Stimulated activated naive CD8-positive, alpha-beta T cell treated with anti-CD3 and anti-CD28 coated beads, Interleukin-15, Interleukin-2, amounts not matched to agents 100 ng/mL and 50 ng/mL, for 24 hours (primary cell): ENCODE measurements at regions not wholly inside any gene's neighbourhood (a gene's known extent, or its start where the extent isn't known, plus 50 kb on each side); places are given as distances from the start of the nearest gene placed in this dataset.
"Not testable (repeated sequence)": the region's sequence is repeated elsewhere in the genome, so short reads cannot be mapped to it uniquely, and the experiment has no call there.

Experiments
- H3K27ac Mint-ChIP-seq: one replicate; pipeline ENCODE4 v1.8.0; 2021; ENCODE audit warnings: mild to moderate bottlenecking, mixed read lengths
- H3K27me3 Mint-ChIP-seq: one replicate; pipeline ENCODE4 v1.8.0; 2021; ENCODE audit warnings: mixed read lengths
- H3K36me3 Mint-ChIP-seq: one replicate; pipeline ENCODE4 v1.8.0; 2021; ENCODE audit warnings: low read depth, mixed read lengths
- H3K4me1 Mint-ChIP-seq: one replicate; pipeline ENCODE4 v1.8.0; 2021; ENCODE audit warnings: low read depth, mixed read lengths
- H3K4me3 Mint-ChIP-seq: one replicate; pipeline ENCODE4 v1.8.0; 2021; ENCODE audit warnings: mild to moderate bottlenecking, mixed read lengths
- H3K9me3 Mint-ChIP-seq: one replicate; pipeline ENCODE4 v1.8.0; 2021; ENCODE audit warnings: mixed read lengths

- no peak overlapping the region for H3K27ac Mint-ChIP-seq
- H3K9me3 Mint-ChIP-seq: peaks cover 5% of the 10 kb centered on the region
- H3K27me3 Mint-ChIP-seq: peaks cover 13% of the 10 kb centered on the region
- H3K4me1 Mint-ChIP-seq: no peaks in the 10 kb centered on the region
- H3K36me3 Mint-ChIP-seq: no peaks in the 10 kb centered on the region
- no peak overlapping the region for H3K4me3 Mint-ChIP-seq
Measured at GRCh38 chr1:38153066-38153777, 106.6 kb upstream of the POU3F1 start.

GRCh38 chr1:38152351-38153065 lies 105.9 kb upstream of the POU3F1 start:
- H3K36me3 Mint-ChIP-seq: no peaks in the 10 kb centered on the region
- H3K27me3 Mint-ChIP-seq: peaks cover 11% of the 10 kb centered on the region
- H3K4me1 Mint-ChIP-seq: no peaks in the 10 kb centered on the region
- peaks cover 5% of the 10 kb centered on the region for H3K9me3 Mint-ChIP-seq
- H3K4me3 Mint-ChIP-seq: no peak overlapping the region
- H3K27ac Mint-ChIP-seq: no peak overlapping the region

GRCh38 chr1:38151399-38151798 lies 104.8 kb upstream of the POU3F1 start:
- peaks cover 5% of the 10 kb centered on the region for H3K9me3 Mint-ChIP-seq
- H3K36me3 Mint-ChIP-seq: no peaks in the 10 kb centered on the region
- H3K27me3 Mint-ChIP-seq: peaks cover 11% of the 10 kb centered on the region
- no peak overlapping the region for H3K27ac Mint-ChIP-seq
- H3K4me3 Mint-ChIP-seq: no peak overlapping the region
- H3K4me1 Mint-ChIP-seq: no peaks in the 10 kb centered on the region

GRCh38 chr1:38146079-38146478 lies 99.5 kb upstream of the POU3F1 start:
- not testable (repeated sequence) for H3K4me3 Mint-ChIP-seq, H3K36me3 Mint-ChIP-seq, H3K4me1 Mint-ChIP-seq, H3K27ac Mint-ChIP-seq, H3K9me3 Mint-ChIP-seq
- peaks cover 34% of the 10 kb centered on the region for H3K27me3 Mint-ChIP-seq

GRCh38 chr1:38142606-38143005 lies 96.0 kb upstream of the POU3F1 start:
- no peaks in the 10 kb centered on the region for H3K36me3 Mint-ChIP-seq
- no peaks in the 10 kb centered on the region for H3K4me1 Mint-ChIP-seq
- H3K4me3 Mint-ChIP-seq: no peak overlapping the region
- peaks cover 9% of the 10 kb centered on the region for H3K9me3 Mint-ChIP-seq
- H3K27me3 Mint-ChIP-seq: peaks cover 56% of the 10 kb centered on the region
- no peak overlapping the region for H3K27ac Mint-ChIP-seq

GRCh38 chr1:38141483-38141882 lies 94.9 kb upstream of the POU3F1 start:
- Mint-ChIP-seq H3K27ac (no peak overlapping the region), H3K4me3 (no peak overlapping the region), H3K9me3 (peaks cover 9% of the 10 kb centered on the region), H3K4me1 (no peaks in the 10 kb centered on the region), H3K27me3 (peaks cover 66% of the 10 kb centered on the region), H3K36me3 (no peaks in the 10 kb centered on the region)

GRCh38 chr1:38139738-38140487 lies 93.3 kb upstream of the POU3F1 start:
- Mint-ChIP-seq H3K36me3 (no peaks in the 10 kb centered on the region), H3K4me3 (no peak overlapping the region), H3K4me1 (no peaks in the 10 kb centered on the region), H3K27ac (no peak overlapping the region), H3K27me3 (peaks cover 78% of the 10 kb centered on the region), H3K9me3 (no peaks in the 10 kb centered on the region)

- H3K36me3 Mint-ChIP-seq: no peaks in the 10 kb centered on the region
- H3K4me3 Mint-ChIP-seq: no peak overlapping the region
- no peaks in the 10 kb centered on the region for H3K4me1 Mint-ChIP-seq
- no peaks in the 10 kb centered on the region for H3K9me3 Mint-ChIP-seq
- H3K27ac Mint-ChIP-seq: no peak overlapping the region
- peaks cover 79% of the 10 kb centered on the region for H3K27me3 Mint-ChIP-seq
Measured at GRCh38 chr1:38138498-38139233, 92.1 kb upstream of the POU3F1 start.

GRCh38 chr1:38137164-38137563 lies 90.6 kb upstream of the POU3F1 start:
- H3K9me3 Mint-ChIP-seq: no peaks in the 10 kb centered on the region
- no peak overlapping the region for H3K4me3 Mint-ChIP-seq
- H3K36me3 Mint-ChIP-seq: no peaks in the 10 kb centered on the region
- no peak overlapping the region for H3K27ac Mint-ChIP-seq
- peaks cover 75% of the 10 kb centered on the region for H3K27me3 Mint-ChIP-seq
- H3K4me1 Mint-ChIP-seq: no peaks in the 10 kb centered on the region

- peaks cover 72% of the 10 kb centered on the region for H3K27me3 Mint-ChIP-seq
Measured at GRCh38 chr1:38135625-38136414, 89.2 kb upstream of the POU3F1 start.

GRCh38 chr1:38134294-38134755 lies 87.7 kb upstream of the POU3F1 start:
- Mint-ChIP-seq H3K27me3 (peaks cover 63% of the 10 kb centered on the region), H3K4me1 (no peaks in the 10 kb centered on the region), H3K27ac (no peak overlapping the region), H3K36me3 (no peaks in the 10 kb centered on the region), H3K4me3 (no peak overlapping the region), H3K9me3 (no peaks in the 10 kb centered on the region)

More at GRCh38 chr1:38135625-38136414, 89.2 kb upstream of the POU3F1 start:
- Mint-ChIP-seq H3K36me3 (no peaks in the 10 kb centered on the region), H3K27ac (no peak overlapping the region), H3K4me1 (no peaks in the 10 kb centered on the region), H3K9me3 (no peaks in the 10 kb centered on the region), H3K4me3 (no peak overlapping the region)

GRCh38 chr1:38133756-38134155 lies 87.2 kb upstream of the POU3F1 start:
- H3K27me3 Mint-ChIP-seq: peaks cover 62% of the 10 kb centered on the region

GRCh38 chr1:38133304-38133703 lies 86.7 kb upstream of the POU3F1 start:
- Mint-ChIP-seq H3K36me3 (no peaks in the 10 kb centered on the region), H3K4me3 (no peak overlapping the region), H3K27me3 (peaks cover 61% of the 10 kb centered on the region), H3K4me1 (no peaks in the 10 kb centered on the region), H3K9me3 (no peaks in the 10 kb centered on the region), H3K27ac (no peak overlapping the region)

More at GRCh38 chr1:38133756-38134155, 87.2 kb upstream of the POU3F1 start:
- no peak overlapping the region for H3K4me3 Mint-ChIP-seq
- no peaks in the 10 kb centered on the region for H3K9me3 Mint-ChIP-seq
- no peaks in the 10 kb centered on the region for H3K4me1 Mint-ChIP-seq
- H3K36me3 Mint-ChIP-seq: no peaks in the 10 kb centered on the region
- no peak overlapping the region for H3K27ac Mint-ChIP-seq

GRCh38 chr1:38132681-38133080 lies 86.1 kb upstream of the POU3F1 start:
- H3K4me1 Mint-ChIP-seq: no peaks in the 10 kb centered on the region
- H3K36me3 Mint-ChIP-seq: no peaks in the 10 kb centered on the region
- H3K4me3 Mint-ChIP-seq: no peak overlapping the region
- H3K27me3 Mint-ChIP-seq: peaks cover 55% of the 10 kb centered on the region
- no peaks in the 10 kb centered on the region for H3K9me3 Mint-ChIP-seq
- no peak overlapping the region for H3K27ac Mint-ChIP-seq
